ENCODE measurements at regions not wholly inside any gene's neighbourhood (a gene's known extent, or its start where the extent isn't known, plus 50 kb on each side); places are given as distances from the start of the nearest gene placed in this dataset.
A peak's percentile ranks its signal among the peaks of the same experiment; 100 is the strongest.

DNA sequence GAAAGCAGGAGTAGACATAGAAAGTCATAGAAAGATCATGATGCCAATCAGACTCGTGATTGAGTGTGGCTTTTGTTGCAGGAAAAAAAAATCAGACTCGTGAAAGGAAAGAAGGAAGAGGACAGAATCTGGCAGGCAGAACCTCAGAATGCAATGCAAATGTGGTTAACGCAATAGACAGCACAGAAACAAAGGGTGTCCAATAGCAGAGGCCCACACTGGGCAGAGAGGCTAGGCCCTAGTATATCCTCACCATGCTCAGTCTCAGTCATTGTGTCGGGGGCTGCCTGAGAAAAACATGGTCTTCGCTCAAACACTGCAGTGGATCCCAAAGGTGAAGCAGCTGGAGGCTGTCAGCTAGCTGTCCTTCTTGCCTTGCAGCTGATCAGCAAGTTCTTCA lies 102.8 kb upstream of the MAOA start:
- FAIRE-seq: no peak
- H3K36me3 ChIP-seq (ENCODE audit: control insufficient read depth in 2 of 4, insufficient read depth in 4 of 4, low read length in 3 of 4): no peaks in the 10 kb centered on the region

More for the DNA sequence above, 102.8 kb upstream of the MAOA start:
- no peak overlapping the region for H2AK5ac ChIP-seq (ENCODE audit: low read depth, low read length)
- H3K14ac ChIP-seq (ENCODE audit: insufficient read length): no peak overlapping the region
- no peak overlapping the region for H3K27ac ChIP-seq (ENCODE audit: low read depth, low read length)
- no peak overlapping the region for H4K5ac ChIP-seq (ENCODE audit: insufficient read length, low read depth, low read length)
- H3K23ac ChIP-seq (ENCODE audit: insufficient read length): no peak overlapping the region
- H3K23me2 ChIP-seq (ENCODE audit: low read depth, low read length): no peaks in the 10 kb centered on the region
- 87% methylated on average over 5 of the region's 5 CpGs; no CpG with 5 or more reads in 1 of the 2 experiments for WGBS, 2 experiments (ENCODE audit: extremely low coverage in 1 of 2, insufficient coverage in 1 of 2, insufficient read length in 1 of 2, insufficient replicate concordance in 2 of 2, low coverage in 1 of 2, low lambda C conversion rate in 2 of 2, missing lambda C conversion rate in 1 of 2)
- H2BK120ac ChIP-seq (replicated peaks; ENCODE audit: low read depth, low read length): no peak overlapping the region
- H3K18ac ChIP-seq (ENCODE audit: extremely low read depth, low read length): no peak overlapping the region
- peaks cover 0 to 9% (median 3%) of the 10 kb centered on the region in 4 experiments; a peak in 1 of 7 replicates for H3K4me1 ChIP-seq (replicated peaks in 1 of 4; ENCODE audit: control insufficient read depth in 3 of 4, insufficient read depth in 4 of 4, low read length in 3 of 4)
- H2BK20ac ChIP-seq (ENCODE audit: low read length): peak overlapping the region; percentile 55; the same call in 1 of the 2 replicates
- H3K9ac ChIP-seq (replicated peaks in 1 of 4; ENCODE audit: extremely low read depth in 1 of 4, low read depth in 3 of 4, low read length in 3 of 4): no peak overlapping the region
- no peak overlapping the region for H3K4me2 ChIP-seq (ENCODE audit: insufficient read depth in 1 of 2, low read depth in 2 of 2, low read length in 2 of 2)
- no peak overlapping the region for H2BK15ac ChIP-seq (ENCODE audit: low read length)
- no peak overlapping the region for H3K56ac ChIP-seq (replicated peaks; ENCODE audit: insufficient read length, low read depth, low read length)
- no peak overlapping the region for H2BK5ac ChIP-seq (ENCODE audit: low read depth, low read length)
- no peak overlapping the region for H2AFZ ChIP-seq (ENCODE audit: low read length)
- CTCF ChIA-PET (ENCODE audit: partially characterized antibody): no interaction called here
- H2BK12ac ChIP-seq (ENCODE audit: low read depth, low read length): 0 out of 2 replicates have a peak overlapping the region, but pooled peaks have one; percentile 17
- no peak overlapping the region for H4K8ac ChIP-seq (ENCODE audit: extremely low read depth, insufficient read depth, low read length)
- no peak for TF ChIP-seq SRF (IDR thresholded peaks at IDR 0.05; ENCODE audit: low read depth, low read length)
- TF ChIP-seq POLR2AphosphoS5 (IDR thresholded peaks at IDR 0.05; ENCODE audit: low read depth, low read length): no peak
- TF ChIP-seq, protein P1, sequence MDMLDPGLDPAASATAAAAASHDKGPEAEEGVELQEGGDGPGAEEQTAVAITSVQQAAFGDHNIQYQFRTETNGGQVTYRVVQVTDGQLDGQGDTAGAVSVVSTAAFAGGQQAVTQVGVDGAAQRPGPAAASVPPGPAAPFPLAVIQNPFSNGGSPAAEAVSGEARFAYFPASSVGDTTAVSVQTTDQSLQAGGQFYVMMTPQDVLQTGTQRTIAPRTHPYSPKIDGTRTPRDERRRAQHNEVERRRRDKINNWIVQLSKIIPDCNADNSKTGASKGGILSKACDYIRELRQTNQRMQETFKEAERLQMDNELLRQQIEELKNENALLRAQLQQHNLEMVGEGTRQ (IDR thresholded peaks at IDR 0.05; ENCODE audit: low read length): no peak
- TF ChIP-seq HDAC2 (IDR thresholded peaks at IDR 0.05; ENCODE audit: borderline replicate concordance in 1 of 2, low read depth in 2 of 2, low read length in 2 of 2): no peak
- no peak for TF ChIP-seq SIRT6 (IDR thresholded peaks at IDR 0.05; ENCODE audit: low read length)
- TF ChIP-seq CHD1 (IDR thresholded peaks at IDR 0.05; ENCODE audit: low read depth, low read length): no peak
- no peak for TF ChIP-seq RNF2 (IDR thresholded peaks at IDR 0.05; ENCODE audit: borderline replicate concordance, low read depth, low read length, missing control alignments, poor library complexity, severe bottlenecking)
- no peak for TF ChIP-seq BCL11A (IDR thresholded peaks at IDR 0.05; ENCODE audit: low read depth in 2 of 2, low read length in 2 of 2)
- no peak for TF ChIP-seq FOSL1 (IDR thresholded peaks at IDR 0.05; ENCODE audit: insufficient read depth, low read depth, low read length)
- H4K20me1 ChIP-seq (replicated peaks in 1 of 2; ENCODE audit: control insufficient read depth in 1 of 2, insufficient read depth in 2 of 2, low read length in 2 of 2): no peaks in the 10 kb centered on the region
- H3K9me3 ChIP-seq (ENCODE audit: insufficient read depth in 2 of 2, low read depth in 1 of 2, low read length in 1 of 2): no peaks in the 10 kb centered on the region
- H4K91ac ChIP-seq (replicated peaks; ENCODE audit: insufficient read length, low read length): no peak overlapping the region
- H3K27me3 ChIP-seq (replicated peaks in 1 of 4; ENCODE audit: control insufficient read depth in 3 of 4, extremely low read depth in 1 of 4, insufficient read depth in 3 of 4, low read length in 3 of 4): no peaks in the 10 kb centered on the region
- no peaks in the 10 kb centered on the region for H3K79me2 ChIP-seq (ENCODE audit: control insufficient read depth in 1 of 2, insufficient read depth in 2 of 2, low read length in 2 of 2)
- POLR2A ChIA-PET (ENCODE audit: partially characterized antibody): no interaction called here
- no peak overlapping the region for H3K4me3 ChIP-seq (ENCODE audit: extremely low read depth in 1 of 4, insufficient read depth in 2 of 4, low read depth in 3 of 4, low read length in 4 of 4)
- no peak for DNase-seq (ENCODE audit: low read depth in 1 of 2, low spot score in 2 of 2)
- no peak overlapping the region for H3K4ac ChIP-seq (replicated peaks; ENCODE audit: insufficient read length, low read depth, low read length)
- no peaks in the 10 kb centered on the region for H3K79me1 ChIP-seq (ENCODE audit: low read depth, low read length)
